H7 (cell line): ENCODE measurements at regions not wholly inside any gene's neighbourhood (a gene's known extent, or its start where the extent isn't known, plus 50 kb on each side); places are given as distances from the start of the nearest gene placed in this dataset.

Source experiments
- DNase-seq: peaks from one replicate; pipeline ENCODE4 v3.0.0; 2012
- H3K27me3 ChIP-seq: 2 replicates; pipeline ENCODE4 v1.6.0; 2011; ENCODE audit warnings: mild to moderate bottlenecking, low read length; ENCODE audit not compliant: control insufficient read depth, insufficient read depth
- H3K36me3 ChIP-seq: replicated peaks from 2 replicates; pipeline ENCODE4 v1.5.1; 2011; ENCODE audit warnings: low read length; ENCODE audit not compliant: control insufficient read depth, insufficient read depth
- H3K4me3 ChIP-seq: 2 replicates; pipeline ENCODE4 v1.5.1; 2011; ENCODE audit warnings: low read depth, mild to moderate bottlenecking, control low read depth, low read length, moderate library complexity; ENCODE audit not compliant: insufficient read depth

DNA sequence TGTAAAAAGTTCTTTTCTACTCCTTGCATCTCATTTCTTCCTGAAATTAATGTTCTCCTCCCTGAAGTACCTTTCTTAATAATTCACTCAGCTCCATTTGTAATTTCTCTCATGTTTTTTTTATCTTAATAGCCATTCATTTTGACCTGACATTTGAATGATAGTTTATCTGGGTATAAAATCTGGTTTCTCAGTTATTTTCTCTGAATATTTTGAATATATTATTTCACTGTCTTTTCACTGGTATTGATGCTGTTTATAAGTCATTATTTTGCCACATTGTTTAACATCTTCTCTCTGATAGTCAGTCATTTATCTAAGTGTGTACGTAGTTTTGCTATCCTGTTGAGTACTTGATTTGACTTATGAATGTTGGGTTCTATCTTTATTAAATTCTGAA lies 68.8 kb upstream of the ARHGAP18 start:
- H3K36me3 ChIP-seq: no peaks in the 10 kb centered on the region
- H3K27me3 ChIP-seq: no peaks in the 10 kb centered on the region
- no peak for DNase-seq
- no peak overlapping the region for H3K4me3 ChIP-seq

DNA sequence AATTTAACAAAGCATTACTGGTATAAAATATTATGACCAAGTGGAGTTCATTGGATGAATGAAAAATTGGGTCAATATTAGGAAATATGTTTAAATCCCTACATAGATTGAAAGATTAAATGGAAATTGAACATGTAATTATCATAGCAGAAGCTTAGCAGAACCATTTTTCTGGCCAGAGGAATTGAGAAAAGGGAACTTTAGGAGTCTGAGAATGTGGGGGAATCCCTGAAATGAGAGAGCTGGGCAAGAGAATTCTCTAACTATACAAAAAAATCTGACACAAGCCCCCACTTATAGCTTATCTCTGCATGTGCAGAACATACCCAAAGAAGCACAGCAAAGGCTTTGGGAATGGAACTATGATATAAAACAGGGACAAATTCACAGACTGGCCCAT lies 67.4 kb upstream of the ARHGAP18 start:
- no peak for DNase-seq
- no peaks in the 10 kb centered on the region for H3K36me3 ChIP-seq
- no peaks in the 10 kb centered on the region for H3K27me3 ChIP-seq
- no peak overlapping the region for H3K4me3 ChIP-seq

DNA sequence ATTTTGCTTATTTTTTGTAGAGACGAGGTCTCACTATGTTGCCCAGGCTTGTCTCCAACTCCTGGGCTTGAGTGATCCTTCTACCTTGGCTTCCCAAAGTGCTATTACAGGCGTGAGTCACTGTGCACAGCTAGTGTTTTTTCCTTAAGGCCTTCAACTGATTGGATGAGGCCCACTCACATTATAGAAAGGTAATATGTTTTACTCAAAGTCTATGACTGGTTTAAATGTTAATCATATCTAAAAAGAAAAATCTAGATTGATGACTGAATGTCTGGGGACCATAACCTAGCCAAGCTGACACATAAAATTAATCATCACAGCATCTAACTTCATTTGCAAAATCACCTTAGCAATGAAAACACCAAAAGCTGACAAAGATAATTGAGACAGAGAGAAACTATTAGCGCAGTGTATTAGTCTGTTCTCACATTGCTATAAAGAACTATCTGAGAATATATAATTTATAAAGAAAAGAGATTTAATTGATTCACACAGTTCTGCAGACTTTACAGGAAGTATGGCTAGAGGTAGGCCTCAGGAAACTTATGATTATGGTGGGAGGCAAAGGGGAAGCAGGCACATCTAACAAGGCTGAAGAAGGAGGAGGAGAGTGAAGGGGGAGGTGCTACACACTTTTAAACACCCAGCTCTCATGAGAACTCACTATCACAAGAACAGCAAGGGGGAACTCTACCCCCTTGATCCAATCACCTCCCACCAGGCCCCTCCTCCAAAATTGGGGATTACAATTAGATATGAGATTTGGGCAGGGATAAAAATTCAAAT lies 66.8 kb upstream of the ARHGAP18 start:
- Histone ChIP-seq H3K36me3 (no peaks in the 10 kb centered on the region), H3K4me3 (no peak overlapping the region), H3K27me3 (no peaks in the 10 kb centered on the region)
- DNase-seq: no peak

DNA sequence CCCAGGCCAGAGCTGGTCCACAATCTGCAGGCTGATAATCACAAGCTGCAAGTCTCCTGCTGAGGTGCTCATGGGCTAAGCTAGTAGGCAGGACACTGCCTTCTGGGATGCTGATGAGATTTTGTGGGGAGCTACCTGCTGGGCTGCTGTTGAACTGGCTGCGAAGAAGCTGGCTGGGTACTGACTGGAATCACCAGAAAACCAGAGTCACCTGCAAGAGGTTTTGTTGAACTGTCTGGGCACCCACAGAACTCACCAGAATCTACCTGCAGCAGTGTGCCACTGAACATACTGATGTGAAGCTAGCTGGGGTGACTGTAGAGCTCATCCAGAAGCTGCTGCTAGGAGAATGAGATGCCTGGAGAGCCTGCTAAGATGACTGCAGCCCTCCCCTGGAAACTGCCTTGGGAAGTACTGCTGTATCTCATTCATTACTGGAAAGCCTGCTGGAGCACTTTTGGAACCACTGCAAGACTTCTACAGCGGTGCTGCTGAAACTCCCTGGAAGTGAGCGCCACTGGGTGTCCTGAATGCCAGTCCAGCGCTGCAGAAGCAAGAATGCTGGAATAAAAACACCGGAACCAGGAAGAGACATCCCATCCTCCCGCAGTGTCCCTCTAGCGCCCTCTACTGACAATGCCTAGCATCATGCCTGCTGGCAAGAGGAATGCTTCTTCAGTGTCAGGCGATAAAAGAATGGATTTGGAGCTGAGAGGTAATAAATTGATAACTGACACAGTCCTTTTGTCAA lies 64.9 kb upstream of the ARHGAP18 start:
- H3K4me3 ChIP-seq: no peak overlapping the region
- no peaks in the 10 kb centered on the region for H3K36me3 ChIP-seq
- H3K27me3 ChIP-seq: no peaks in the 10 kb centered on the region
- DNase-seq: peak; percentile 49

DNA sequence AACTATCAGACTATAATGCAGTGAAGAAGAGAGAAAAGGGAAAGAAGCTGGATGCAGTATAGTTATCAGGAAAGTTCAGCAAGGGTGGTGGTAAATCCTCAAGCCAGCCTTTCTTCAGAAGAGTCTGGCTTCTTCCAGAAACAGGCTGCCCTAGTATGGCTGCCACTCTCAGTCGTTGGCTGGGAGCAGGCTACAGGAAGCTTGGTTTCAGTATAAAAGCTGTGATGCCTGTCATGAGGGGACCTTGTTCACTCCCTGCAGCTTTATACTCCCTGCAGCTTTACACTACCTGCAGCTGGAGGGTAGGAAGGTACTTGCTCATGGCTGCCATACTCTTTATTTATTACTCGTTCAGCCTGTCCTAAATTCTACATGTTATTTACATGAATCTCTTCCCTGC lies 63.3 kb upstream of the ARHGAP18 start:
- no peak for DNase-seq
- H3K4me3 ChIP-seq: no peak overlapping the region
- no peaks in the 10 kb centered on the region for H3K27me3 ChIP-seq
- H3K36me3 ChIP-seq: no peaks in the 10 kb centered on the region

DNA sequence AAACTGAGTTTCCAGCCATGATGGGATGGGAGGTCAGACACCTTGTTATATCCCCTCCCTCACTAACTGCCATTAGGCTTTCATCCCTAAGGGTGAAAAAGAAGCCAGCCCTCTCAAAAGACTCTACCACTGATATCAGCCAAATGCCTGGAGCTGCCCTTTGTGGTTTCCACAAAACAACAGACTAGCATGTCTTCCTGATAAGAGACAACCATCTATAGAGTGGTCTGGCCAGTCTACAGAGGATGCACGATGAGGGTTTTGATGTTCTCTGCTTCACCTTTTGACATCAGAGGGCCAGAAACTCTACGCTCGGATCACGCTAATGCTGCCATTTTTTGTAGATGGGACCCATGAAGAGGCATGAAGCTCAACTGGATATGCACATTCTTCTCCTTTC lies 61.7 kb upstream of the ARHGAP18 start:
- Histone ChIP-seq H3K4me3 (no peak overlapping the region), H3K36me3 (no peaks in the 10 kb centered on the region), H3K27me3 (peaks cover 14% of the 10 kb centered on the region)
- no peak for DNase-seq

DNA sequence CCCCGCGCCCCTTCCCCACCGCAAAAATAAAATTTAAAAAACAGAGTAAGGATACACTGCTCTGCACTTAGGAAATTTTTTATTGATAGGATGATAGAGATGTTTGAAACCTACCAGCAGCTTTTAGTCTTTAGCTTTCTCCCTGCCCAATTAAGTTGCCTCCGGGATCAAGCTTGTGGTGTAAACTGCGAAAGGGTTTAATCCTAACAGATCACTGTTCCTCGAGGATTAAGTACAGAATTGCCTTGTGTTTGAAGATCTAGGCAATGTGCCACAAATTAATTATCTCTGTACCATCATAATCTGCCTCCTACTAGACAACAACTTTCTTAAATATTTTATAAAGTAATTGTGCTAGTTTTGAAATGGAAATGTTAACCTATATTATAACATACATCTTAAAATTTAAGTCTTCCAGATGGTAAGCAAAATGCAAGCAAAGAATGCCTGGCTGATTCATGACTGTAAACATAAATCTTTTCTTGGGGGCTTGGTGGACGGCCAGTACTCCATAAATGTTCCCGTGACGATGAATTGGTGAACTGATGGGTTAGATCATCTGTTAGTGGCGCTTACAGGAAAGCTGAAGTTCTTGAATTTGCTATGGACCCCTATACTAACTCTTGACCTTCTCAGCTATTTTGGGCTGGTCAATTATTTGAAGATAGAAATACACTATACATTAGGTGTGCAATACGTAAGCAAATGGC lies 58.0 kb upstream of the ARHGAP18 start:
- peak overlapping the region; percentile 46; the same call in 1 of the 2 replicates for H3K4me3 ChIP-seq
- no peaks in the 10 kb centered on the region for H3K36me3 ChIP-seq
- peaks cover 14% of the 10 kb centered on the region for H3K27me3 ChIP-seq
- DNase-seq: no peak

DNA sequence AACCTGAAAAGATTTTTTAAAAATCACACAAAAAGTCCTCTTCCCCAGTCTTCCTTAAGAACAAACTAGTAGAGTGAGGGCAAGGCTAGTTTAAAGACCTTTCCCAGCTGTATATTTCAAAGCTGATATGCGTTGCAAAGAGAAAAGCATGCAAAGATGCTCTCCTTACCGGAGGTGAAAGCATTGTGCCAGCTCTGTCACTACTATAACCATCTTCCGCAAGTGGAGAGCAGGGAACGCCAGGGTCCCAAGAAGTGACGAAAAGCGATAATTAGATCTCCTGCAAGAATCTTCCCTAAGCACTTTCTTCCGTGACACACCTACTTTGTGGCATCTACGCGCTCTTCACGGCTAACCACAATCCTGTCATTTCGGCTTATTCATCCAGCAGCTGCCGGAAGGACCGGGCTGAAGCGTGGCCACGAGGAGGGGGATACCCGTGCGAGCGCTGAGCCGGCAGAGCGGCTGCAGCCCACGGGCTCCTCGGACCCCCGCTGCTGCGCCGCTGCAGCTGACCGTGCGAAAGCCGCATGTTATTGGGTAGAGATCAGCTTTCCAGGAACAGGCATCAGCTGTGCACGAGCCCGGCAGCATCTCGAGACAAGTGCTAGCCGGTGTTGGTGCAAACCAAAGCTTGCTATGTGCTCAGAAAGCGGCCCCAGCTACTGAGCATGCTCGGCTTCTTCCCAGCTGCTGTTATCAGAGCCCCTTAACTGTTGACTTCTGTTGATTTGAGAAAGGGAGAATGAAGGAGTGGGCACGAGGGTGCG lies 57.2 kb upstream of the ARHGAP18 start:
- DNase-seq: peak; percentile 61
- peaks cover 14% of the 10 kb centered on the region for H3K27me3 ChIP-seq
- peak overlapping the region; percentile 46 for H3K4me3 ChIP-seq
- H3K36me3 ChIP-seq: no peaks in the 10 kb centered on the region

DNA sequence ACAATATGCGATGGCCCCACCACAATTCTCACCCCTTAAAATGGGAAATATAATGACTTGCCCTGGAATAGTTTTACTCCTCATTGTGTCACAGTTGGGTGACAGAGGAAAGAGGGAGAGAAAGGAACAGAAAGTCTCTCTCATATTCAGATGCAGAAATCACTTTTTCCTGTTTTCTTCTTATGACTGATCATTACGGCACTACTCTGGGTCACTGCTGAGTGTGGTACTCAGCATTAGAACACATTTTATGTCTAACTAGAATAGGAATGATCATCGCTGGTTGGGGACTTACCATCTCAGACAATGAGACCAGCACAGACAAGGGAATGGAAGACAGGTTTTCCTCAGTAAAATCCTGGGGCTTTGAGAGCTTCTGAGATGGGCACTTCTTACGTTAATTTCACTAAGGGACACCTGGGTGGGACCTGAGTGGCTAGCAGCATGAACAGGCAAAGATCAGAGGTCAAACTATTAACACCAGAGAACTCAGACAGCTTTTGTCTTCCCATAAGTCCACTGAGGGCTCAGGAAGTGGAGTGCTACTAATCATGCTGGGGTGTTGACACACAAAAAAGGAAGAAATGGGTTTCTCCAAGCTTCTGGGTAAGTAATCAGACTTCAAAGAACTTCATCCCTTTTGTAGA lies 54.9 kb upstream of the ARHGAP18 start:
- Histone ChIP-seq H3K36me3 (no peaks in the 10 kb centered on the region), H3K4me3 (no peak overlapping the region), H3K27me3 (peaks cover 14% of the 10 kb centered on the region)
- no peak for DNase-seq

DNA sequence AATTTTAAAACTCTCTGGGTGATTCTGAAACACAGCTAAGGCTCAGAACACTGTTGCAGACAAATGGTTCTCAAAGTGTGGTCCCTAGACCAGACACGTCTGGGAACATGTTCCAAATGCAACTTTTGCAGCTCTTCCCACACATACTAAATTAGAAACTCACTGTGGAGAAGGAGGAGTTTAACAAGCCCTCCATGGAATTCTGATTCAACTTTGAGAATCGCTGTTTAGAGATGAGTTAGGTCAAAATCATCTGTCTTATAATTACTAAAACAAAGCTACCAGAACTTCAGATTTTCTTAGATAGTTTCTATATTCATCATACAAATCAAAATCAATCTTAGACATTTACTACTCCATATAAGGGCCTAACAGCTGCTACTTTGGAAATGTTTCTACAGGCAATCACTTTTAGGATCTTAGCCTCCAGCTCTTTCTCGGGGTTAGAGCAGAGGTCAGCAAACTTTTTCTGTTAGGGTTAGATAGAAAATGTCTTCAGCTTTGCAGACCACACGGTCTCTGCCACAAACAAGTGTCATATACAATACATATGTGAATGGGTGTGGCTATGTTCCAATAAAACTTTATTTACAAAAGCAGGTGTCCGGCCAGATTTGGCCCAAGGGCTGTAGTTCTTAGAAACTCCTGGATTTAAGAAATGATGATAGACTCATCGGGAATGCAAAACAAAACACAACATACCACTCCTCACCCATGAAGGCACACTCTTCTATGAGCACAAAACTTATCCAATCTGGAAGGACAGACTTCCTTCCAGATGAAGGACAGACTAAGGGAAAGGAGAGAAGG lies 50.0 kb upstream of the ARHGAP18 start:
- H3K4me3 ChIP-seq: no peak overlapping the region
- H3K36me3 ChIP-seq: no peaks in the 10 kb centered on the region
- DNase-seq: no peak
- H3K27me3 ChIP-seq: no peaks in the 10 kb centered on the region
